ENCODE measurements at regions not wholly inside any gene's neighbourhood (a gene's known extent, or its start where the extent isn't known, plus 50 kb on each side); places are given as distances from the start of the nearest gene placed in this dataset.

DNA sequence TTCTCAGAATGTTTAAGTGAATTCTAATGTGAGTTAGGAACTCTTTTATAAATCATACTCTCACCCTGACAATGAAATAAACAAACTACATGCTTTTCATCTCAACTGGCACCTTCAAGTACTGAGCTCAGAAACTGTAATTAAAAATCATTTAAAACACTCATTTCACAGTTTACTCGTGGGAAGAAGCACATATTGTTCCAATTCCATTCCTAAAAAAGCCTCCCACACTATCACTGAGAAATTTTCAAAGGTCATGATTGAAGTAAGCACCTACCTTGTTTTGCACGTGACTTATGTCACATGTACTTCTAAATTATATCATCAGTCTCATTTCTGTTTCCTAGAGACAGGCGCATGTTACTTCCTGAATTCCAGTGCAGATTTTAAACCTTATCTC lies 678.1 kb upstream of the SLC8A1 start:
- Histone ChIP-seq H3K4me1 (ENCODE audit: control insufficient read depth in 3 of 3, insufficient read depth in 2 of 3, low read depth in 1 of 3, low read length in 2 of 3) (no peaks in the 10 kb centered on the region), H3K4me3 (ENCODE audit: low read depth in 1 of 3, low read length in 3 of 3) (no peak overlapping the region), H3K27ac (ENCODE audit: low read depth in 1 of 3, low read length in 2 of 3) (no peak overlapping the region), H3K27me3 (ENCODE audit: control insufficient read depth in 3 of 3, insufficient read depth in 3 of 3, low read length in 3 of 3) (no peaks in the 10 kb centered on the region), H3K9me3 (ENCODE audit: control insufficient read depth in 2 of 2, insufficient read depth in 1 of 2, low read depth in 1 of 2, low read length in 1 of 2) (no peaks in the 10 kb centered on the region), H3K36me3 (ENCODE audit: control insufficient read depth in 3 of 3, insufficient read depth in 2 of 3, low read depth in 1 of 3, low read length in 3 of 3) (no peaks in the 10 kb centered on the region)
- FAIRE-seq (no peak), DNase-seq (no peak)
- 24 to 45% (median 27%) methylated on average over 3 of the region's 3 CpGs for WGBS, 3 donors

DNA sequence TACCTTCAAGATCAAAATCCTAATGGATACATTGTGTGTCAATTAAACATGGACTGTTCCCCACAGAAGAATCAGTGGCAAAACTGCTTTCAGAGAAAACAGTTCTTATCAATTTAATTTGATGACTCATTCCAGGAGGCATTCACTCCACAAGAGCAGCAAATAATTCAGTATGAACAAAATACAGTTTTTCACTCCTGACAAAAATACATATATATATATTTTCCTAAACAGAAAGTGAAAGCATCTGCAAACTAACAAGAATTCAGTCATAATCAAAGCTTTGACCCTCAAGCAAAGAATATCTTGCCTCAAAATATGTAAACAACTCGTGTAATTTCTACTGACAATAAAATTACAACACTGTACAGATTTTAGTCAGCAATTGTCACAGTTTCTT lies 685.1 kb upstream of the SLC8A1 start:
- Histone ChIP-seq H3K36me3 (ENCODE audit: control insufficient read depth in 3 of 3, insufficient read depth in 2 of 3, low read depth in 1 of 3, low read length in 3 of 3) (no peaks in the 10 kb centered on the region), H3K9me3 (ENCODE audit: control insufficient read depth in 2 of 2, insufficient read depth in 1 of 2, low read depth in 1 of 2, low read length in 1 of 2) (no peaks in the 10 kb centered on the region), H3K4me3 (ENCODE audit: low read depth in 1 of 3, low read length in 3 of 3) (no peak overlapping the region), H3K4me1 (ENCODE audit: control insufficient read depth in 3 of 3, insufficient read depth in 2 of 3, low read depth in 1 of 3, low read length in 2 of 3) (no peaks in the 10 kb centered on the region), H3K27me3 (ENCODE audit: control insufficient read depth in 3 of 3, insufficient read depth in 3 of 3, low read length in 3 of 3) (no peaks in the 10 kb centered on the region), H3K27ac (ENCODE audit: low read depth in 1 of 3, low read length in 2 of 3) (no peak overlapping the region)
- 0 to 18% (median 5%) methylated on average over 1 of the region's 1 CpG for WGBS, 3 donors
- no peak for FAIRE-seq
- DNase-seq: no peak

DNA sequence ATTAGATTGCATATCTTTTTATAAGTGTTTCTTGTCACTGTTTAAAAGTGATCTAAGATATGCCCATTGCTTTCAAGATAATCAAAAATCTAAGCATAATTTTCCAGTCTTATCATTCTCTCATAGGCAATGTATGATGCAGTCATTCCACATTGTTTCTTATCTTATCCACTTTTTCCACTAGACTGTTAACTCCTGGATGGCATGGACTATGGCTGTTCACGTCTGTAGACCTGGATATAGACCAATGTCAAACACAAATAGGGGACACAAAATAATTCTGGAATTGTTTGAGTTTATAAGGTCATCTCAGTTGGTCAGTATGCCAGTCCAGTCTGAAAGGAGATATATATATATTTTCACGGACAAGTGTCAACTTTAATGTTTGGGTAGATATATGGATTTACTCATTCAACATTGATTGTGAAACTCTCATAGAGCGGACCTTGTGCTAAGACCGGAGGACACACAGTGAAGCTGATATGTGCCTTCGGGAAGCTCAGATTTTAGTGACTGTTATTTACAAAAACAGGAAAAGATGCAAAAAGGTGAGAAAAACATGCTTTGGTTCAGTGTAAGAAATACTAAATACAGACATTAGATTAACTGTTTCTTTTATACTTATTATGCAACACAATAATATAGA lies 689.4 kb upstream of the SLC8A1 start:
- H3K4me3 ChIP-seq (ENCODE audit: low read depth in 1 of 3, low read length in 3 of 3): no peak overlapping the region
- no peaks in the 10 kb centered on the region for H3K4me1 ChIP-seq (ENCODE audit: control insufficient read depth in 3 of 3, insufficient read depth in 2 of 3, low read depth in 1 of 3, low read length in 2 of 3)
- WGBS, 3 donors: 52 to 71% (median 63%) methylated on average over 5 of the region's 5 CpGs
- FAIRE-seq (no peak), DNase-seq (no peak)
- no peak overlapping the region for H3K27ac ChIP-seq (ENCODE audit: low read depth in 1 of 3, low read length in 2 of 3)
- no peaks in the 10 kb centered on the region for H3K27me3 ChIP-seq (ENCODE audit: control insufficient read depth in 3 of 3, insufficient read depth in 3 of 3, low read length in 3 of 3)
- no peaks in the 10 kb centered on the region for H3K36me3 ChIP-seq (ENCODE audit: control insufficient read depth in 3 of 3, insufficient read depth in 2 of 3, low read depth in 1 of 3, low read length in 3 of 3)
- H3K9me3 ChIP-seq (ENCODE audit: control insufficient read depth in 2 of 2, insufficient read depth in 1 of 2, low read depth in 1 of 2, low read length in 1 of 2): no peaks in the 10 kb centered on the region

DNA sequence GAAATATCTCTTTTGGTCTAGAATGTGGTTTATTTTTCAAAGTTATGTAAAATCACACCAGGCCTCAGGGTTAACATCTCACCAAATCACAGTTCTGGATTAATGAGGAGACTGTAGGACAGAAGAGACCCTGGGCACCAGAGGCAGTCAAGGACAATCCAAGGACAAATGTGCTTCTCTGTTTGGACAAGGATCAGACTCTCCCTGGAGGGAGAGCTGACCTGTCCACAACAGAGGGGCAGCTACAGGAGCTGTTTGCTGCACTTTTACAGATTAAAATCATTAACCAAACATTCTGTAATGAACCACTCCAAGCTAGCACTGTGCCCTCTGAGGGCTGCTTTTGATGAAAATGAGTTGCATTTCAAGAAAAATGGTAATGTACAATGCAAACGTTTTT lies 690.6 kb upstream of the SLC8A1 start:
- Histone ChIP-seq H3K36me3 (ENCODE audit: control insufficient read depth in 3 of 3, insufficient read depth in 2 of 3, low read depth in 1 of 3, low read length in 3 of 3) (no peaks in the 10 kb centered on the region), H3K4me3 (ENCODE audit: low read depth in 1 of 3, low read length in 3 of 3) (no peak overlapping the region), H3K9me3 (ENCODE audit: control insufficient read depth in 2 of 2, insufficient read depth in 1 of 2, low read depth in 1 of 2, low read length in 1 of 2) (no peaks in the 10 kb centered on the region), H3K4me1 (ENCODE audit: control insufficient read depth in 3 of 3, insufficient read depth in 2 of 3, low read depth in 1 of 3, low read length in 2 of 3) (no peaks in the 10 kb centered on the region), H3K27ac (ENCODE audit: low read depth in 1 of 3, low read length in 2 of 3) (no peak overlapping the region), H3K27me3 (ENCODE audit: control insufficient read depth in 3 of 3, insufficient read depth in 3 of 3, low read length in 3 of 3) (no peaks in the 10 kb centered on the region)
- DNase-seq (no peak), FAIRE-seq (no peak)
- 12 to 41% (median 19%) methylated on average over 1 of the region's 1 CpG for WGBS, 3 donors

DNA sequence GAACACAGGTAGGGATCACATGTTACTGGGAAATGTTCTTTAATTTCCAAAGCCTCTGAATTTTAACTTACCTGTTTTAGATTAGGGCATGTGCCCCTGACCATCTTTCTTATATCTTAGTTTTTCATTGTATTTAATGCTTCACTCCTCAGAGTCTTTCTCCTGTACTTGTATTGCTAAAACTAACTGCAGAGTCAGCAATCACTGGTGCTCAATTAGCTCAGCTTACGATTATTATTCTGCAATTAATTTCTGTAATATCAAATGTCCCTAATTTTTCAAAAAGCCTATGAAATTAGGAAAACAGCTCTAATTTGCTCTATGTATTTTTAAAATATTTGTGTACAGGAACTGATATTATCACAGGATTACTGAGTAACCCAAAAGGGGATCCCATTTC lies 693.2 kb upstream of the SLC8A1 start:
- Histone ChIP-seq H3K9me3 (ENCODE audit: control insufficient read depth in 2 of 2, insufficient read depth in 1 of 2, low read depth in 1 of 2, low read length in 1 of 2) (no peaks in the 10 kb centered on the region), H3K4me1 (ENCODE audit: control insufficient read depth in 3 of 3, insufficient read depth in 2 of 3, low read depth in 1 of 3, low read length in 2 of 3) (no peaks in the 10 kb centered on the region), H3K27me3 (ENCODE audit: control insufficient read depth in 3 of 3, insufficient read depth in 3 of 3, low read length in 3 of 3) (no peaks in the 10 kb centered on the region), H3K27ac (ENCODE audit: low read depth in 1 of 3, low read length in 2 of 3) (no peak overlapping the region), H3K36me3 (ENCODE audit: control insufficient read depth in 3 of 3, insufficient read depth in 2 of 3, low read depth in 1 of 3, low read length in 3 of 3) (no peaks in the 10 kb centered on the region), H3K4me3 (ENCODE audit: low read depth in 1 of 3, low read length in 3 of 3) (no peak overlapping the region)
- DNase-seq (no peak), FAIRE-seq (no peak)
- WGBS, 3 donors: 89 to 97% (median 93%) methylated on average over 1 of the region's 1 CpG

DNA sequence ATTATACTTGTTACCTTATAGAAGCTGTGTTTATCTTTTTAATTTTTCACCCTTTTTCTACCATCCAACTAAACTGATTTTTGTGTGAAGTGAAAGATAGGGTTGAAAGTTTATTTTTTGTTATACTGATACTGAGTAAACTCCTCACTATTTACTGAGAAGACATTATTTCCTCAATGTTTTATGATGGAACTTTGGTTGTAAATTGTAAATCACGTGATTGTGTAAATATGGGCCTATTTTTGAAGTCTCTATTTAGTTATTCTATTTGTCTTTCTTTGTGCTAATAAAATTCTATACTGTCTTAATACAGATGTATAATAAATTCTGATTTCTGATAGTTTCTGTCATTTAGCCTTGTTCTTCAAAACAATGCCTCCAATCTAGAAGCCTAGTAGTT lies 697.2 kb upstream of the SLC8A1 start:
- no peak for FAIRE-seq

DNA sequence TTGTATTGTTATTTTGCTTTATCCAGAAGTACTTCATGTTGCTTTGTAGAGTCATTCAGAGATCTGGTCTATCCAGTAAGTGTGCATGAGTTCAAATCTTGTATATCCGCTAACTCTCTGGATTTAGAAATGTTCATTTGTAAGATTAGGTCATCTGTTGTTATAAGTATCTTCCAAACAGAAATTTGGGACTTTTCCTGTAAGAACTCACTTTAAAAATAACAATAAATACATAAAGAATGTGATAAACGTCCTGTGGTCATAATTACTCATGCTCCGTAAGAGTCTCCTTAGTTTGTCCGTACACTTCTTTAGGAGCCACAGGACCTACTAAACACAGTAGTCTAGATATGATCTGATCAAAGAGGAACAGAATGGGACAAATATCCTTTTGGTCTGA lies 699.9 kb upstream of the SLC8A1 start:
- no peaks in the 10 kb centered on the region for H3K4me1 ChIP-seq (ENCODE audit: control insufficient read depth in 3 of 3, insufficient read depth in 2 of 3, low read depth in 1 of 3, low read length in 2 of 3)
- no peak overlapping the region for H3K27ac ChIP-seq (ENCODE audit: low read depth in 1 of 3, low read length in 2 of 3)
- no peaks in the 10 kb centered on the region for H3K36me3 ChIP-seq (ENCODE audit: control insufficient read depth in 3 of 3, insufficient read depth in 2 of 3, low read depth in 1 of 3, low read length in 3 of 3)
- H3K4me3 ChIP-seq (ENCODE audit: low read depth in 1 of 3, low read length in 3 of 3): no peak overlapping the region
- H3K27me3 ChIP-seq (ENCODE audit: control insufficient read depth in 3 of 3, insufficient read depth in 3 of 3, low read length in 3 of 3): no peaks in the 10 kb centered on the region
- 76 to 86% (median 82%) methylated on average over 4 of the region's 4 CpGs for WGBS, 3 donors
- H3K9me3 ChIP-seq (ENCODE audit: control insufficient read depth in 2 of 2, insufficient read depth in 1 of 2, low read depth in 1 of 2, low read length in 1 of 2): no peaks in the 10 kb centered on the region
- FAIRE-seq (no peak), DNase-seq (no peak)

More for the DNA sequence above, 697.2 kb upstream of the SLC8A1 start:
- H3K36me3 ChIP-seq (ENCODE audit: control insufficient read depth in 3 of 3, insufficient read depth in 2 of 3, low read depth in 1 of 3, low read length in 3 of 3): no peaks in the 10 kb centered on the region
- H3K4me3 ChIP-seq (ENCODE audit: low read depth in 1 of 3, low read length in 3 of 3): no peak overlapping the region
- H3K4me1 ChIP-seq (ENCODE audit: control insufficient read depth in 3 of 3, insufficient read depth in 2 of 3, low read depth in 1 of 3, low read length in 2 of 3): no peaks in the 10 kb centered on the region
- WGBS, 3 donors: 16 to 52% (median 22%) methylated on average over 1 of the region's 1 CpG
- no peaks in the 10 kb centered on the region for H3K27me3 ChIP-seq (ENCODE audit: control insufficient read depth in 3 of 3, insufficient read depth in 3 of 3, low read length in 3 of 3)
- DNase-seq: no peak
- no peaks in the 10 kb centered on the region for H3K9me3 ChIP-seq (ENCODE audit: control insufficient read depth in 2 of 2, insufficient read depth in 1 of 2, low read depth in 1 of 2, low read length in 1 of 2)
- no peak overlapping the region for H3K27ac ChIP-seq (ENCODE audit: low read depth in 1 of 3, low read length in 2 of 3)

DNA sequence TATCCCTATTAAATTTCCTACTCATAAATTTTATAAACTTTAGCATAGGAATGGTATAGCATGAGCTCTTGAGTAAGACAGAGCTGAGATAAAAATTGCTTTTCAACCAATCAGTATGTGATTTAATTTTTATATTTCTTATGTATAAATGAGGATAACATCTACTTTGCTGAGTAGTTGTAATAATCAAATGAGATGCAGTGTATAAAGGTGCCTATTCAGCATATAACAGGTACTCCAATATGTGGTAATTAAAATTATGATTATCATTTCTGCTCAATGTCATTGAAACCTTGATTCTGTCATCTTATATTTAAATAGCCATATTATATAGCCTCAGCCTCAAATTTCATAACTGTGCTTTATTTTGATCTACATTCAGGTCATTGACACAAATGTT lies 700.4 kb upstream of the SLC8A1 start:
- FAIRE-seq: no peak
- no peak overlapping the region for H3K27ac ChIP-seq (ENCODE audit: low read depth in 1 of 3, low read length in 2 of 3)
- H3K9me3 ChIP-seq (ENCODE audit: control insufficient read depth in 2 of 2, insufficient read depth in 1 of 2, low read depth in 1 of 2, low read length in 1 of 2): no peaks in the 10 kb centered on the region
- no peaks in the 10 kb centered on the region for H3K27me3 ChIP-seq (ENCODE audit: control insufficient read depth in 3 of 3, insufficient read depth in 3 of 3, low read length in 3 of 3)
- no peak for DNase-seq
- no peaks in the 10 kb centered on the region for H3K36me3 ChIP-seq (ENCODE audit: control insufficient read depth in 3 of 3, insufficient read depth in 2 of 3, low read depth in 1 of 3, low read length in 3 of 3)
- no peak overlapping the region for H3K4me3 ChIP-seq (ENCODE audit: low read depth in 1 of 3, low read length in 3 of 3)
- no peaks in the 10 kb centered on the region for H3K4me1 ChIP-seq (ENCODE audit: control insufficient read depth in 3 of 3, insufficient read depth in 2 of 3, low read depth in 1 of 3, low read length in 2 of 3)

DNA sequence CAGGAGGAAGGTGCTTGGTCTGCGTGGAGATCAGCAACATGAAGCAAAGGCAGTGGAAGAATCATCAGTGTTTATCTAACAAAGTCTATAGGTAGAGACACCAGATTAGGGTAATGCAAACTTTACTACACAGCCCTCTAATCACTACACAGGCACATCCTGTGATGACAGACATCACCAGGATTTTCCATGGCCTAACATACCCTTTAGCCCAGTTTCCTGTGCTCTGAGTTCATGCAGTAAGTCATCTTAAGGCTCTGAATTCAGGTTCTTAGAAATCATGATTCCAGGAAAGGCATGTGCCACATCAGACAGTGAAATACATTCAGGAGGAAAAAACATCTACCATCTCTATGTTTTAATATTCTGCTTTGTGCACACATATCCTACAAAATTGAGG lies 708.5 kb upstream of the SLC8A1 start:
- no peak for FAIRE-seq
- DNase-seq: no peak
- no peaks in the 10 kb centered on the region for H3K4me1 ChIP-seq (ENCODE audit: control insufficient read depth in 3 of 3, insufficient read depth in 2 of 3, low read depth in 1 of 3, low read length in 2 of 3)
- no peak overlapping the region for H3K4me3 ChIP-seq (ENCODE audit: low read depth in 1 of 3, low read length in 3 of 3)
- 20 to 43% (median 22%) methylated on average over 1 of the region's 1 CpG for WGBS, 3 donors
- H3K9me3 ChIP-seq (ENCODE audit: control insufficient read depth in 2 of 2, insufficient read depth in 1 of 2, low read depth in 1 of 2, low read length in 1 of 2): no peaks in the 10 kb centered on the region
- no peaks in the 10 kb centered on the region for H3K36me3 ChIP-seq (ENCODE audit: control insufficient read depth in 3 of 3, insufficient read depth in 2 of 3, low read depth in 1 of 3, low read length in 3 of 3)
- H3K27me3 ChIP-seq (ENCODE audit: control insufficient read depth in 3 of 3, insufficient read depth in 3 of 3, low read length in 3 of 3): no peaks in the 10 kb centered on the region
- H3K27ac ChIP-seq (ENCODE audit: low read depth in 1 of 3, low read length in 2 of 3): no peak overlapping the region
